ENCODE measurements at regions not wholly inside any gene's neighbourhood (a gene's known extent, or its start where the extent isn't known, plus 50 kb on each side); places are given as distances from the start of the nearest gene placed in this dataset.
"Not testable (repeated sequence)": the region's sequence is repeated elsewhere in the genome, so short reads cannot be mapped to it uniquely, and the experiment has no call there.

- DNase-seq = no peak
Measured at GRCh38 chr4:171521726-171522125, 291.5 kb upstream of the GALNTL6 start.

DNA sequence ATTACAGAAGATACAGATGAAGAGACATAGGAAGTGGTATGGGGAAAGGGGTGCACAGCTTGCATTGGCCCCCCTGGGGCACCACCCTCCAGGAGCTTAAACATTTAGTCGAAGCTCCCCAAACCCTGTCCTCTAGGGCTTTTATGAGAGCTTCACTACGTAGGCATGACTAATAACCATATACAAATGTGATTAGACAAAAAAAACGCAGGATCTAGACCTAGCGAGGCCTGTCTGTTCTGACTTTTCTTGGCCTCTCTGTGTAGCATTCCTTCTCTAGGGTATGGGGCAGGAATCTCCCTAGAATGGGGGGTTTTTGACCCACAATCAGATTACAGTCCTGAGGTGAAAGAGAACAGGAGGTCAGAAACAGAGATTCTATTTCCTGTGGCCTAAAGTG is 293.7 kb upstream of the GALNTL6 start:
- no peak for DNase-seq

GRCh38 chr4:171517883-171518282 is 295.3 kb upstream of the GALNTL6 start:
- DNase-seq = no peak

DNA sequence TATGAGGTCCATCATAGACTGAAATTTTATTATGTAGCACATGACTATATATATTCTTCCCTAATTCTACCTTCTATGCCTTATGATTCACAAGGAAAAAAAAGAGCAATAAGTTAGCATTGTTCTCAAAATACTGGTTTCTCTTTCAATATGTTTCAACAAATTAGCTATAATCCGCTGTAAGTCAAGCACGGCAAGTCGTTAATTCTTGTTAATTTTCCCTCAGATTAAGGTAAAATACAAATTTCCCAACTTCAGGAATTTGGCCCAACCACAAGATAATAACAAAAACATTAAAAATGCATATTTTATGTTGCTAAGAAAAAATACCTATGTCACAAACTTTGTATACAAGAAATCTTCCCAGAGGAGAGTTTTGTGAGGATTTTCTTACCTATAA is 296.5 kb upstream of the GALNTL6 start:
- DNase-seq = no peak

DNA sequence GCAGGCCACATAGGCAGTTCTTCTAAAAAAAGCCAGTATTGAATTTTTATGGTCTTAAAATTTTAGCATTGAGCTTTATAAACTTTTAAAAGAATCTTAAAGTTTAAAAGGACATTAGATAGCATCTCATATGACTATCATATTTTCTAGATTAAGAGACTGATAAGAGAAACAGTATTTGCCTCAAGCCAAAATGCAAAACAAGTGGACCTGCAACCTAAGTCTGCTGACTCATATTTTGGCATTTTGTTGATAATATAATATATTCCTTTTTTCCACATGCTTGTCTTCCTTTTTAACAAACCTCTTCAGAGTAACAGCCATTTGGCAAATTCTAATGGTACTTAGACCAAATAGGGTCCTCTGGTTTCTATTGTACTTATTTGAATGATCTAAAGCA is 328.5 kb upstream of the GALNTL6 start:
- no peak for DNase-seq

DNA sequence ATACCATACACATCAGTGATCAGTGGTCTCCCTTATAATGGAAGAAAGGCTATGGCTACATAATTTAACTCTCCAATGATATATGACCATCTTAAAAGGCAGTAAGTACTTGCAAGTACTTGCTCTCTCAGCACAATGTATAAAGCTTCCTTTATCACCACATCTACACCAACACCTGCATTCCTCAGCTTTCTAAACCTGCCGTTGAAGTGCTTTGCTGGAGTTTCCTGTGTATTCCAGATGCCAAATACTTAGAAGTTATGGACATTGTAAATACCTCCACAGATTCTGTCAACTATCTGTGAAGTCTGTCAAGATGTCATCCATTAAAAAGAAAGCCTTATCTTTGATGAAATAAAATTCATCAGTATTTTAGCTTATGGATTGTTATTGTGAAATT is 335.0 kb upstream of the GALNTL6 start:
- no peak for DNase-seq

- DNase-seq = not testable (repeated sequence)
Measured at GRCh38 chr4:171475111-171475510, 338.1 kb upstream of the GALNTL6 start.

- DNase-seq = no peak
Measured at GRCh38 chr4:171473155-171473554, 340.0 kb upstream of the GALNTL6 start.

GRCh38 chr4:171472230-171472629 is 341.0 kb upstream of the GALNTL6 start:
- no peak for DNase-seq

- no peak for DNase-seq
Measured at GRCh38 chr4:171464499-171464898, 348.7 kb upstream of the GALNTL6 start.

- no peak for DNase-seq
Measured at GRCh38 chr4:171461191-171461590, 352.0 kb upstream of the GALNTL6 start.

DNA sequence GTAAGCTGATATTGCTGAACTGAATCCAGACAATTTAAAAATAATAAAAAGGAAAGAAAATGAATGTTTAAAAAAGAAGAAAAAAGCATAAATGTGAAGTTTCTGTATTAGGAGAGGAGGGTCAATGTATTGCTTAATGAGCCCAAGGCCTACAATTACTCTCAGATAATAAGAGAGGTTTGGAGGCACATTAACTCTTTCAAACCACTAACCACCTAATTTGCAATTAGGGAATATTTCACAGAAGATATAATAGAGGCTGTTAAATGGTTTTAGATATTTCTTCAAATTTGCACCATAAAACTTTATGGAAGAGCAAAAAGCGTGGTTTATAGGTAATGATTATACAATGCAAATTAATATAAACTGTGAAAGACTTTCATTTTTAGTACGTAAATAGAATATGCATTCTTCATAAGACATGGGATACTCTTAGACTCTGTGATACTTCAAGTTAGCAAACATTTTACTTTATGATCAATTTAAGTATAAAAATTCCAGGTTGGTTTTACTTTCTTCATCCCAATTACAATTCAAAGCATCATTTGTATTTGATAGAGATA is 364.2 kb upstream of the GALNTL6 start:
- DNase-seq = no peak

GRCh38 chr4:171448358-171448757 is 364.8 kb upstream of the GALNTL6 start:
- DNase-seq = no peak

GRCh38 chr4:171441300-171441941 is 371.8 kb upstream of the GALNTL6 start:
- DNase-seq = no peak

DNA sequence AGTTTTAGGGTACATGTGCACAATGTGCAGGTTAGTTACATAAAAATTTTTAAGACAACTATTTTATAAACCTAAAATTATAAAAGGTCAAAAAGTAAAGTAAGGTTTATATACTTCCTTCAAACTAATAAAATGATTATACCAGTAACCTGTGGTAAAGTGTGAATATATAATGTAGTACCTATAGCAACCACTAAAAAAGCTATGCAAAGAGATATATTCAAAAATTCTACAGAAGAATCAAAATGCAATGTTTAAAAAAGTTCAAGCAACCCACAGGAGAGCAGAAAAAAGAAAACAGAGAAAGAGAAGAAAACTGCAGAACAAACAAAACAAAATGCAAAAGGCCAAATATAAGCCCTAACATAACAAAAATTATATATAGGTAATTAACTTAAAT is 379.5 kb upstream of the GALNTL6 start:
- no peak for DNase-seq

DNA sequence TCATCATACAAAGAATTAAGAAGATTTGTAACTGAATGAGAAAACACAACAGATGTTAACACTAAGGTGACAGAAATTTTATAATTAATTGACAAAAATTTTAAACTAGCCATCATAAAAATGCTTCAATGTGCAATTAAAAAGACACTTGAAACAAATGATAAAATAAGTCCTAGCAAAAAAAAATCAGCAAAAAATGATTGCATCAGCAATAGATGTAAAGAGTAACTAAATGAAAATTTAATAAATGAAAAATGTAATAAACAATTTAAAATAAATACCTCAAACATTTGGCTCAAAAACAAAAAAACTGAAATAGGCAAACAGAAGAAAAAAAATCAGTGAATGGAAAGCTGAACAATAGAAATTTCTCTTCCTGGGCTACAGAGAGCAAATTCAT is 380.7 kb upstream of the GALNTL6 start:
- no peak for DNase-seq

- no peak for DNase-seq
Measured at GRCh38 chr4:171430495-171430894, 382.7 kb upstream of the GALNTL6 start.

DNA sequence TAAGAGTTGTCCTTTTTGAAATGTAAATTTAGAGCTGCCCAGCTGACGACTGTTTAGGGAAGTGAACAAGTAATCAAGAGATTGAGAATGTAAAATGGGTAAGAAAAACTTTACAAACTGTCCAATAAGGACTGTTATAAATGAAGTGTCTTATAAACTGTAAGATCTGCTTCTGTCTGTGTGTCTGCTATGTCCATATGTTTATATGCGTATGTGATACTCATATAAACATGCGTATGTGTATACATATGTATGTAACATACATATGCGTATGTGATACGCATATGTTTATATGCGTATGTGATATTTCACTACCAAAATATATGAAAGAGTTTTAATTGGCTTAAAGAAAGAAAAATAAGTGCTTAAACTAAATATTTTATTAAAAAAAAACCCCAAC is 416.0 kb upstream of the GALNTL6 start:
- DNase-seq = no peak

DNA sequence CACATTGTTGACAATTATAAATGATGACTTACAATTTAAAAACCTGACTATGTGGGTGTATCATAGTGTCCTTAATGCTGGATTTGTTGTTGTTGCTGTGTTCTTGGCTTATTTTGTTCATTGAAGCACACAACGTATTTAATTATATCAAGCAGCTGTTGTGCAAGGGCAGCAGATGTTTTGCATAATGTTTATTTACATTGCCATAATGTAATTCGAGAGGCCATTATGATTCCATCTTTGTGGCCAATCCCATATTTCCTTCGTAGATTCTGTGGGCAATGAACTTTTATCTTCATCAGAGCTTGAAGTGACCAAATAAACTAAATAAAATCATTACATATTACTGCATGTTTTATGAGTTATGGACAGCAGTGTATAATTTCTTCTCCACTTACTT is 422.6 kb upstream of the GALNTL6 start:
- peak; percentile 1 for DNase-seq

DNA sequence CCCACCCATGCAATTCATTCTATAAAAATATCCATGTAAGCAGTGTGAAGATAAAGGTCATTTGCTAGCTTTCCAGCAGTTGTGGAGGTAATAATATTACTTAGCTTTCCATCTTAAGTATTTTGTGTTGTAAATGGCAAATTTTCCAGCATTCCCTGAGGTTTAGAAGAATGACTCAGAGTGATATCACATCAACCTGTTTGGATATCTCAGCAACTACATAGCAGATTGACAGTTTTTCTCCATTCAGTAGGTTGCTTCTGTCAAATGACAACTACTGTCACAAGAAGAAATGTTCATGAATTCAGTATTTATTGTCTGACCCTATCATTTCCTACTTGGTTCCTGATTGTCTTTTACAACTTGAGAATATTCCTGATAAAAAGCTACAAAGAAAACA is 434.9 kb upstream of the GALNTL6 start:
- DNase-seq = no peak

- no peak for DNase-seq
Measured at GRCh38 chr4:171376724-171377123, 436.5 kb upstream of the GALNTL6 start.

DNA sequence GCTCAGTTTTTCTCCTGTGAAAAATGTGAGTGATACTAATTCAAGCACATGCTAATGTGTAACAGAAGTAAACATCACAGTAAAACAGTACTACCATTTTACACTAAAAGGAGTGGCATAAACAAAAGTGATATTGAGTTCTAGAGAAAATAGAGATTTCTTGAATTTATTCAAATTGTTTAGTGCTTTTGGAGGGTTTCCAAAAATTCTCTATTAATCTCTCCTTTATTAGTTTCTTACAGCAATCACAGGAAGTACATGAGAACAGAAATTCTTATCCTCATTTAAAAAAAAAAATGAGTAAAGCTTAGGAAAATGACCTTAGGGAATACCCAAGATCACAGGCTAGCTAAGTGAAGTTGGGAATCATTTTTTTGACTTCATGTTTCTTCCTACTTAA is 459.7 kb upstream of the GALNTL6 start:
- no peak for DNase-seq

- no peak for DNase-seq
Measured at GRCh38 chr4:171348090-171348489, 465.1 kb upstream of the GALNTL6 start.

DNA sequence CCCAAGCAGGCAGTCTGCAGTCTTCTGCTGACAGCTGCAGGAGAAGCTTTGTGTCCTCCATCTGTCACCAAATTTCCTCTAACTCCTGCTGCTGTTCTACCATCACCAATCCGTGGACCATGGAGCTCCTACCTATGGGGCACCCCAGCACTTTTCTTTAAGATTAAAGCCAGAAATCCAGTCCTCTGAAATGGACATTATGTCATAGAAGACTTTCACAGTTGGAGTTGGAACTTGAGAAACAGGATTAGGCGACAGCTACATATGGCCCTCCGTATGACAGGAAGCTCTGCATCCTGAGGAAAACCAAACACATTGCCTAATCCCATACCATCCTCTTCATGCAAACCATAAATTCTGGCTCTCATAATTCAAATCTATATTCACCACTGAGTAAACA is 470.6 kb upstream of the GALNTL6 start:
- no peak for DNase-seq

GRCh38 chr4:171340258-171340657 is 472.9 kb upstream of the GALNTL6 start:
- no peak for DNase-seq

Measured in DMS53 (cell line).